ENCODE measurements at regions not wholly inside any gene's neighbourhood (a gene's known extent, or its start where the extent isn't known, plus 50 kb on each side); places are given as distances from the start of the nearest gene placed in this dataset.

DNA sequence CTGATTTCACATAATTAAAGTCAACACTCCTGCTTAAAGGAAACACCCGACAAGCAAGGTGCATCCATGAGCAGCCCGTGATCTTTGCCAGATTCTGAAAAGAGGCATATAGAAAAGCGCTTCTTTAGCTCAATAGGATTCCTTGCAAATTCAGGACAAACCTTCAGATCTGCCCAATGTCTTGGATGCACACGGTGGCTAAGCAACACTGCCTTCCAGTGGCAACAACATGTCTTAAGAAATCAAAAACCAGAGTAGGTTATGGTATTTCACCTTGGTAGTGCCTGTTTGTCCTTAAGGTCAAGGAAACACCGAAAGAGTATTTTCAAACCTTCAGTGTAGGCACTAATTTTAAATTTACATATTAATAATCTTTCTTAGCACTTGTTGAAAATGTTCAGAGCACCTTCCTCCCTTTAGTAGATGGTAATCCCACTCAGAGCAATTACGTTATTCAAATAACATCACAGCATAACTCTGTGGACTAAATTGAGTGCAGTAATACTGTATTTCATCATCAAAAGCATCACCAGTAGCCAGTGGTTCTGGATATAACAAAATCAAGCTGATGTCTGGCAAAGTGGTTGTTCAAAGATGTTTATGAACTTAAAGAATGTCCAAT lies 58.0 kb upstream of the CDKN3 start:
- H3K4me3 ChIP-seq (ENCODE audit: low read depth, low read length) = no peak overlapping the region
- no peak for DNase-seq (ENCODE audit: low read depth)
- TF ChIP-seq, protein P1, sequence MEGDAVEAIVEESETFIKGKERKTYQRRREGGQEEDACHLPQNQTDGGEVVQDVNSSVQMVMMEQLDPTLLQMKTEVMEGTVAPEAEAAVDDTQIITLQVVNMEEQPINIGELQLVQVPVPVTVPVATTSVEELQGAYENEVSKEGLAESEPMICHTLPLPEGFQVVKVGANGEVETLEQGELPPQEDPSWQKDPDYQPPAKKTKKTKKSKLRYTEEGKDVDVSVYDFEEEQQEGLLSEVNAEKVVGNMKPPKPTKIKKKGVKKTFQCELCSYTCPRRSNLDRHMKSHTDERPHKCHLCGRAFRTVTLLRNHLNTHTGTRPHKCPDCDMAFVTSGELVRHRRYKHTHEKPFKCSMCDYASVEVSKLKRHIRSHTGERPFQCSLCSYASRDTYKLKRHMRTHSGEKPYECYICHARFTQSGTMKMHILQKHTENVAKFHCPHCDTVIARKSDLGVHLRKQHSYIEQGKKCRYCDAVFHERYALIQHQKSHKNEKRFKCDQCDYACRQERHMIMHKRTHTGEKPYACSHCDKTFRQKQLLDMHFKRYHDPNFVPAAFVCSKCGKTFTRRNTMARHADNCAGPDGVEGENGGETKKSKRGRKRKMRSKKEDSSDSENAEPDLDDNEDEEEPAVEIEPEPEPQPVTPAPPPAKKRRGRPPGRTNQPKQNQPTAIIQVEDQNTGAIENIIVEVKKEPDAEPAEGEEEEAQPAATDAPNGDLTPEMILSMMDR (IDR thresholded peaks at IDR 0.05; ENCODE audit: control insufficient read depth, extremely low read depth, insufficient read depth) = peak; percentile 95

DNA sequence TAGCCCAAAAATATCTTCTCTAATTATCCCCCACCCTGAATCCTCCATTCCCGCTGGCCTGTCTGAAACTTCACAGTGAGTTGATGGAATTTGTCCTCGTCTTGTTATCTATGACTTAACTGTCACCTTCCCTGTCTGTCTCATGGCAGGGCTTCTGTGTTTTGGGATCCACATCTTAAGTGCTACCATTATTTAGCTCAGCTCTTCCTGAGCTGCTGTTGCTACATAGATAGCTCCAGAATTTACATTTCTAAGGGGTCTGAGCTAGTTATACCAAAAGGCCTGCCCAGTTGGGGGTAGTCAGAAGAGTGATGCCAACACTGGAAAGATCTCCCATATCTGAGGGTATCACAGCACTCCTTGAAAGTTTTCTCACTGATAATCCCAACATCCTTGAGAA lies 57.0 kb upstream of the CDKN3 start:
- no peak for DNase-seq (ENCODE audit: low read depth)
- TF ChIP-seq, protein P1 (IDR thresholded peaks at IDR 0.05; ENCODE audit: control insufficient read depth, extremely low read depth, insufficient read depth) = no peak

DNA sequence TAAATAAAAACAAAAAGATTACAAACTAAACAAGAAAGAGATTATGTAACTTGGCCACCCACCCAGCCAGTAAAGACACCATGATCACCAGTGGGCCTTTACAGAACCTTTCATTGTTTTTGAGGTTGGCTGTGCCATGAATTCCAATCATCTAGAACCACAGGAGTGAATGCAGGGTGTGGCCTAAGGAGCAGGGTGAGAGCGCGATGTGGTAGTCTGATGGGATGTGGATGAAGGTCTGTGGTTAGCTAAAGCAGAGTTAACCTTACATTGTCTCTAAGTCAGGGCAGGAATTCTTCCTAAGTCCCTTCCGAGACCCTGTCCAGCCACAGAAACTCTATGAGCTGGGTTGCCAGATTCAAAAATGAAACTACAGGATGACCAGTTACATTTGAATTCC lies 54.0 kb upstream of the CDKN3 start:
- H3K4me3 ChIP-seq (ENCODE audit: low read depth, low read length) = no peak overlapping the region
- TF ChIP-seq, protein P1 (IDR thresholded peaks at IDR 0.05; ENCODE audit: control insufficient read depth, extremely low read depth, insufficient read depth) = no peak
- DNase-seq (ENCODE audit: low read depth) = no peak

More for the DNA sequence above, 57.0 kb upstream of the CDKN3 start:
- H3K4me3 ChIP-seq (ENCODE audit: low read depth, low read length) = no peak overlapping the region

DNA sequence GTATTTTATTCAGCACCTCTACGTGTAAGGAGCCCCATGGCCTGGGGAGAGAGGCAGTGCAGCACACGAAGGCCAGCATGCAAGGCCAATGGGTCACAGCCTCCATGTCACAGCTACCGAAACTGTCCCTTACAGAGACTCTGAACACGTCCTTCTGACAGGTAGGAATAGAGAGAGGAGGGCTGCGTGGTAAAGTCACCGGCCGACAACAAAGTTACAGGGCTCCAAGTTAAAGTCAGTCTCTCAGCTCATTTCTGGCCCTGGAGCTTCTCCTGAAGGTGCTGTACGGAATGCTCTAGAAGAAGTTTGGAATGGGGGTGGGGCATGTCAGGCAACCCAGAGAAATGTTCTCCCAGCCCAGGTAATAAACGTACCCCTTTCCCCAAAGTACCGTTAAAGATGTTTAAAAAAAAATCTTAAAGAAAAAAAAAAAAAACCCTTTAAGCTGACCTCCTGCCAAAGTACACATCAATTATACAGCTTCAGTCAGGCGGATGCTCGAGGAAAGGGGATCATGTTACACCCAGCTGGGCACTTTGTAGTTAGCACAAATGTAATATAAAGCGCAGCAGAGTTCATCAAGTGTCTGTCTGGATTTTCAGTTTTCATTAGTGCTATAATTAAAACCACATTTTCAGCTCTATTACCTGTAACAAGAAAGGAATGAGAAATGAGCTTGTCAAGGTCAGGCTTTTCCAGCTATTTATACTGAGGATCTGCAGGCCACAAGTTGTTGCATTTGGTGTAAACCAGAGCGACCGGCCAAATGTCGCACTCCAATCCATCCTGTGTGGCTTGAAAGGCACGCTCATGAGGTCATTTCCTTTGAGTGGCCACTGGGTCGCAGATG lies 53.3 kb upstream of the CDKN3 start:
- DNase-seq (ENCODE audit: low read depth) = peak; percentile 51
- H3K4me3 ChIP-seq (ENCODE audit: low read depth, low read length) = no peak overlapping the region
- TF ChIP-seq, protein P1 (IDR thresholded peaks at IDR 0.05; ENCODE audit: control insufficient read depth, extremely low read depth, insufficient read depth) = no peak

DNA sequence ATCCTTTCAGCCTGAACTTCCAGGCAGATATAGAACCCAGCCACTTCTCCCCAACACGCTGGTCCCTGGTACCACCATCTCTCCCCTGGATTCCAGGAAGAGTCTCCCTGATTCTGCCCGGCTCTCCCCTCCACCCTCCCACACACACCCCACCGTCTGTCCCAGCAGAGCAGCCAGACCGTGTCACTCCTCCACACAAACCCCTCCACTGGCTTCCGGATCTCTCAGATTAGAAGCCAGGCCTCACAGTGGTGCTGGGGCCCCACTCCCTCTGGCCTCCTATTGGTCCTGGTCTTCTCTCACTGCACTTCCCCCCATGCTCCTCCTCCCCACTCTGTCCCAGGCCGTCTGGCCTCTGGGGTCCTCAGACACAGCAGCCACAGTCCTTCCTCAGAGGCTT lies 52.4 kb upstream of the CDKN3 start:
- H3K4me3 ChIP-seq (ENCODE audit: low read depth, low read length) = no peak overlapping the region
- DNase-seq (ENCODE audit: low read depth) = no peak
- TF ChIP-seq, protein P1 (IDR thresholded peaks at IDR 0.05; ENCODE audit: control insufficient read depth, extremely low read depth, insufficient read depth) = no peak

DNA sequence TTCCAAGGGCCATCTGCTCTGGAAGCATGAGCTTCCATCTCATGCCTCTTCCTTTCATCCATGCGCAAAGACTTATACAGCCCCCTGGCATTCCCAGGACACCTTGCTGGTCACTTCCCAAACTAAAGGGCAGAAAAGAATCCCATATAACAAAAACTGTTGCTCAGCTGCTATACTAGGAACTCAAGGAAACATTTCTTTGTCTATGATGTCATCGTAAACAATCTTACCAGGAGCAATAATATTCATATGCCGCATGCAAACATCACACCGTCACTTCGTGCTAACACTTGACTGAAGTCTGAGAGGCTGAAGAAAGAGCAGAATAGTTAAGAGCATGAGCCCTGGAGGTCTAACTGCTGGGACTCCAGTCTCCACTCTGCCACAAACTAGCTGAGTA lies 50.5 kb upstream of the CDKN3 start:
- TF ChIP-seq, protein P1 (IDR thresholded peaks at IDR 0.05; ENCODE audit: control insufficient read depth, extremely low read depth, insufficient read depth) = no peak
- DNase-seq (ENCODE audit: low read depth) = no peak
- no peak overlapping the region for H3K4me3 ChIP-seq (ENCODE audit: low read depth, low read length)
